Heart left ventricle (tissue), 13 donors: ENCODE measurements at regions not wholly inside any gene's neighbourhood (a gene's known extent, or its start where the extent isn't known, plus 50 kb on each side); places are given as distances from the start of the nearest gene placed in this dataset.

Source experiments
- POLR2A ChIP-seq, 2 donors: fragments of 450-650 bp; IDR thresholded peaks; one replicate each; pipeline ENCODE4 v1.6.1; 2017; ENCODE audit warnings: antibody characterized with exemption in 2 of 2, mild to moderate bottlenecking in 2 of 2, moderate library complexity in 2 of 2
- TF ChIP-seq, protein P1 (sequence below), 12 donors: fragments of 200-600 bp; sonication (generic) in 4 of 12; IDR thresholded peaks; one replicate each; pipeline versions ENCODE4 v1.5.0 to v1.8.0; 2018 to 2022; ENCODE audit warnings: antibody characterized with exemption in 12 of 12, mild to moderate bottlenecking in 5 of 12
- donor health status: ischemic (EF 13 %, LVEDD 7.1; RV severe dilation, severe dysfunction).
- donor health status: DM: no; HTN: yes; CAD: no.
- donor health status: DM: no; HTN: no; CAD: no.
- donor health status: ischemic (EF 25% LVEDD 6.9; RV normal size, moderate dysfunction).
- donor health status: ischemic (EF 25% LVEDD 5.7; RV mildly dilated, moderate dysfunction).
- donor health status: ischemic (EF 35%, LVEDD 5.7; RV mildly dilated, moderate dysfunction).
- donor health status: nonischemic (EF 11% LVEDD 7.7; RV severe dilation, severe dysfunction).
- donor health status: DM: yes; HTN: yes; CAD: no.
- donor health status: PGD.
- donor health status: ischemic (EF 29% LVEDD 5.4; RV normal size, mild dysfunction).
- donor health status: nonischemic (EF 23%, LVEDD 6.1; RV moderate dilation, normal function).

DNA sequence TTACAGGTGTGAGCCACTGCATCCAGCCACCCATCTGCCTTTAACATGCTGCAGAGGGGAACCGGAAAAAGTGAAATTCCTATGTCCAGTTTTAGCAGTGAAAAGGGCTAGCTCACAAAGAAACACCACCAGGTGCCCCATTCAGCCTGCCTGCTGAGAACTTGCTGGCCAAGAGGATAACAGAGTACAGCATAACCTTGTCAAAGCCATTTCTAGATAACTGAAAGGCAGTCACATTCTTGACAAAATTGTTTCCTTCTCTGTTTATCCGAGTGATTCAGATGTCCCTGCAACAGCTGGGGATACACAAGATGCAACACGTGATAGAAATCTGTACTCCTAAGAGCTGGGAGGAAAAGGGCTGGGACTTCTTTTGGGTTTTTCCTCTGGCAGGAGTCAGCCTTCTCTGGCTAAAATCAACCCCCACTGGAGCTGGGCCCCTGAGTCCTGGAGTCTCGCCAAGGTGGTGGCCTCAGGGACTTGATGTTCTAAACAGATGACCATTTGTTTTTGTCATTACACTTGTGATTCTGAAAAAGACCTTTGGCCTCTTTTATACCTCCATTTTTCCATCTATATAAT is 505.4 kb downstream of the BCL11A start:
- no peak for TF ChIP-seq POLR2A (IDR thresholded peaks at IDR 0.05)
- TF ChIP-seq, protein P1, sequence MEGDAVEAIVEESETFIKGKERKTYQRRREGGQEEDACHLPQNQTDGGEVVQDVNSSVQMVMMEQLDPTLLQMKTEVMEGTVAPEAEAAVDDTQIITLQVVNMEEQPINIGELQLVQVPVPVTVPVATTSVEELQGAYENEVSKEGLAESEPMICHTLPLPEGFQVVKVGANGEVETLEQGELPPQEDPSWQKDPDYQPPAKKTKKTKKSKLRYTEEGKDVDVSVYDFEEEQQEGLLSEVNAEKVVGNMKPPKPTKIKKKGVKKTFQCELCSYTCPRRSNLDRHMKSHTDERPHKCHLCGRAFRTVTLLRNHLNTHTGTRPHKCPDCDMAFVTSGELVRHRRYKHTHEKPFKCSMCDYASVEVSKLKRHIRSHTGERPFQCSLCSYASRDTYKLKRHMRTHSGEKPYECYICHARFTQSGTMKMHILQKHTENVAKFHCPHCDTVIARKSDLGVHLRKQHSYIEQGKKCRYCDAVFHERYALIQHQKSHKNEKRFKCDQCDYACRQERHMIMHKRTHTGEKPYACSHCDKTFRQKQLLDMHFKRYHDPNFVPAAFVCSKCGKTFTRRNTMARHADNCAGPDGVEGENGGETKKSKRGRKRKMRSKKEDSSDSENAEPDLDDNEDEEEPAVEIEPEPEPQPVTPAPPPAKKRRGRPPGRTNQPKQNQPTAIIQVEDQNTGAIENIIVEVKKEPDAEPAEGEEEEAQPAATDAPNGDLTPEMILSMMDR (IDR thresholded peaks at IDR 0.05), result no peak
